Astrocyte of the cerebellum (primary cell): ENCODE measurements at regions not wholly inside any gene's neighbourhood (a gene's known extent, or its start where the extent isn't known, plus 50 kb on each side); places are given as distances from the start of the nearest gene placed in this dataset.
"Not testable (repeated sequence)": the region's sequence is repeated elsewhere in the genome, so short reads cannot be mapped to it uniquely, and the experiment has no call there.

Experiments
- DNase-seq: peaks from one replicate; pipeline ENCODE4 v3.0.0-alpha.2; 2011; ENCODE audit warnings: low read depth
- H3K4me3 ChIP-seq: 2 replicates; pipeline ENCODE4 v1.5.1; 2011; ENCODE audit warnings: mild to moderate bottlenecking, low read depth, low read length, moderate library complexity
- CTCF ChIP-seq: IDR thresholded peaks from 2 replicates; pipeline ENCODE4 v1.5.1; 2012; ENCODE audit warnings: low read length, low read depth, moderate library complexity, mild to moderate bottlenecking; ENCODE audit errors: missing control alignments
- in situ Hi-C: cut with HindIII; loops from 2 replicates; pipeline ENCODE4 v1.10.0; 2017; ENCODE audit warnings: low sequenced_read_pairs

- TF ChIP-seq CTCF = no peak
- in situ Hi-C loops = no loop called here
- H3K4me3 ChIP-seq = no peak overlapping the region
- no peak for DNase-seq
Observed at GRCh38 chr12:23375621-23376020, 573.8 kb downstream of the SOX5 start.

GRCh38 chr12:23376238-23376637 lies 573.2 kb downstream of the SOX5 start:
- TF ChIP-seq CTCF = no peak
- no peak for DNase-seq
- in situ Hi-C loops = no loop called here
- no peak overlapping the region for H3K4me3 ChIP-seq

GRCh38 chr12:23380419-23381100 lies 568.9 kb downstream of the SOX5 start:
- no peak for DNase-seq
- no peak for TF ChIP-seq CTCF
- in situ Hi-C loops = no loop called here
- no peak overlapping the region for H3K4me3 ChIP-seq

GRCh38 chr12:23388898-23389297 lies 560.6 kb downstream of the SOX5 start:
- in situ Hi-C loops, DNase-seq, H3K4me3 ChIP-seq: not testable (repeated sequence)

- in situ Hi-C loops = not testable (repeated sequence)
Observed at GRCh38 chr12:23389315-23389714, 560.2 kb downstream of the SOX5 start.

GRCh38 chr12:23399402-23399933 lies 550.0 kb downstream of the SOX5 start:
- no peak for TF ChIP-seq CTCF
- no peak overlapping the region for H3K4me3 ChIP-seq
- in situ Hi-C loops = no loop called here
- no peak for DNase-seq

More at GRCh38 chr12:23389315-23389714, 560.2 kb downstream of the SOX5 start:
- not testable (repeated sequence) for DNase-seq, H3K4me3 ChIP-seq

- DNase-seq = no peak
- no peak overlapping the region for H3K4me3 ChIP-seq
- in situ Hi-C loops = no loop called here
- TF ChIP-seq CTCF = no peak
Observed at GRCh38 chr12:23415180-23415579, 534.3 kb downstream of the SOX5 start.

GRCh38 chr12:23421556-23421955 lies 527.9 kb downstream of the SOX5 start:
- in situ Hi-C loops = no loop called here
- DNase-seq = no peak
- H3K4me3 ChIP-seq = no peak overlapping the region
- TF ChIP-seq CTCF = no peak
